ENCODE measurements at regions not wholly inside any gene's neighbourhood (a gene's known extent, or its start where the extent isn't known, plus 50 kb on each side); places are given as distances from the start of the nearest gene placed in this dataset.
"Not testable (repeated sequence)": the region's sequence is repeated elsewhere in the genome, so short reads cannot be mapped to it uniquely, and the experiment has no call there.

- ATAC-seq, DNase-seq: not testable (repeated sequence)
Observed at GRCh38 chr16:88332921-88333825, 49.6 kb upstream of the ZNF469 start.

Measured in stimulated activated naive CD8-positive, alpha-beta T cell treated with anti-CD3 and anti-CD28 coated beads, Interleukin-15, Interleukin-2, amounts not matched to agents 100 U/mL and 50 U/mL, for 24 hours (primary cell).